MCF 10A (cell line): ENCODE measurements at regions not wholly inside any gene's neighbourhood (a gene's known extent, or its start where the extent isn't known, plus 50 kb on each side); places are given as distances from the start of the nearest gene placed in this dataset.

Experiments used
- BruUV-seq: library from RNA; stranded (reverse); fragments of 400-500 nt; replicated peaks from 2 replicates; lab custom pipeline; 2021; lab: Mats Ljungman, UMichigan
- CTCF ChIA-PET: fragments of 300-600 bp; sonication (Branson Sonifier 250); formaldehyde crosslinking; extraction: SDS; loops from one replicate; lab custom pipeline; 2021; ENCODE audit warnings: antibody characterized with exemption, inconsistent platforms; lab: Yijun Ruan, JAX
- POLR2A ChIA-PET: fragments of 300-600, 350-650 bp; sonication (Branson Sonifier 250); formaldehyde crosslinking; extraction: SDS; loops from one replicate; lab custom pipeline; 2020; ENCODE audit warnings: antibody characterized with exemption, inconsistent platforms; lab: Yijun Ruan, JAX
- DNase-seq: peaks from one replicate; pipeline ENCODE4 v3.0.0-alpha.2; 2018; ENCODE audit not compliant: unreplicated experiment
- H3K27ac Mint-ChIP-seq: one replicate; pipeline ENCODE4 v1.8.0; 2022; ENCODE audit warnings: mild to moderate bottlenecking, low read depth, mixed read lengths; ENCODE audit not compliant: unreplicated experiment
- H3K27me3 Mint-ChIP-seq: one replicate; pipeline ENCODE4 v1.8.0; 2022; ENCODE audit warnings: mixed read lengths; ENCODE audit not compliant: insufficient read depth, unreplicated experiment
- H3K36me3 Mint-ChIP-seq: one replicate; pipeline ENCODE4 v1.8.0; 2022; ENCODE audit warnings: mild to moderate bottlenecking, moderate library complexity, mixed read lengths; ENCODE audit not compliant: insufficient read depth, unreplicated experiment
- H3K4me1 Mint-ChIP-seq: one replicate; pipeline ENCODE4 v1.8.0; 2022; ENCODE audit warnings: mixed read lengths; ENCODE audit not compliant: insufficient read depth, unreplicated experiment
- H3K4me3 Mint-ChIP-seq: one replicate; pipeline ENCODE4 v1.8.0; 2022; ENCODE audit warnings: mild to moderate bottlenecking, moderate library complexity, mixed read lengths; ENCODE audit not compliant: unreplicated experiment
- H3K9me3 Mint-ChIP-seq: one replicate; pipeline ENCODE4 v1.8.0; 2022; ENCODE audit warnings: mixed read lengths; ENCODE audit not compliant: unreplicated experiment
- intact Hi-C: fragments of 100-400 bp; cut with micrococcal nuclease; formaldehyde crosslinking; loops from 2 replicates; pipeline ENCODE4 v1.14.1; 2022
- TF ChIP-seq, protein P1 (sequence below): fragments of 200-600 bp; IDR thresholded peaks from one replicate; pipeline ENCODE4 v1.8.0; 2022; ENCODE audit warnings: antibody characterized with exemption, mild to moderate bottlenecking; ENCODE audit not compliant: unreplicated experiment

DNA sequence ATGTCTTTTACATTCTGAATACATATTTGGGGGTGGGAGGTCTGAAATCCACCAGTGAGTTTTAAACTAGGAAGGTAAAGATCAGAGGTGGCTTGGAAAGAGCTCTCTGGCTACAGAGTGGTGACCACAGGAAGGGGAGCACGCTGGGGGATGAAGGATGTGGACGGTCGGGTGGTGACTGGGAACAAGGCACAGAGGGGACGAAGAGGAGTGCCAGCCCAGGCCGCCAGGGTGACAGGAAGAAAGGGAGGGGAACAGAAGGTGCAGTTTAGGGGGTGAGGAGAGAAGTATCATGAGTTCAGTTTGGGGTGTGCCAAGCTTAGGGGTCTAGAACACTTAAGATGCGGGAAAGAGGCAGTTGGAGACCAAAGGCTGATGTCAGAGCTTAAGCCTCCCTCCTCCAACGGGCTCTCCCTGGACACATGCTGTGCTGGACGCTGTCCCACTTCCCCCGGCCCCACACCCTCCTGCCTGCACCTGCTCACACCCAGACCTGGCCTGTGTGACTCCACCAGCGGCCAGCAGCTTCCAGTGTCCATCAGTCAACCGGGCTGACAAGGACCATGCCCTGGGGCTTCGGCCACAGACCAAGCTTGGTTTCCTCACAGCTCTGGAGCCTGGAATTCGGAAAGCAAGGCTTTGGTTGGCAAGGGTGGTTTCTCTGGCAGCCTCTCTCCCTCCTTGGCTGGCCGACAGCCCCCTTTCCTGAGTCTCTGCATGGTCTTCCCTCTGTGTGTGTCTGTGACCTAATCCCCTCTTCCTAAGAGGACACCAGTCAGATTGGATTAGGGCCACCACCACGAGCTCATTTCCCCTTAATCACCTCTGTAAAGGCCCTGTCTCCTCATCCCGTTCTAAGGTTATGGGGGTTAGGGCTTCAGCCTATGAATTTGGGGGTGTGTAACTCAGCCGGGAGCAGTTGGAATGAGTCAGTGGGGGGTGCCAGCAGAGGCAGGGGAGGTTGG is 120.4 kb upstream of the IQSEC1 start:
- H3K4me1 Mint-ChIP-seq = peaks cover 7% of the 10 kb centered on the region
- no TSS peak for BruUV-seq
- H3K27ac Mint-ChIP-seq = no peak overlapping the region
- ChIA-PET POLR2A (no interaction called here), CTCF (interaction anchor here (1.0 to 1.3 kb wide), 2 partner anchors 13 to 85 kb away, joined by 3 to 4 read pairs; no protein-coding TSS in a partner anchor)
- intact Hi-C loops = no loop called here
- H3K36me3 Mint-ChIP-seq = no peaks in the 10 kb centered on the region
- DNase-seq = no peak
- H3K4me3 Mint-ChIP-seq = no peak overlapping the region
- H3K9me3 Mint-ChIP-seq = no peaks in the 10 kb centered on the region
- TF ChIP-seq, protein P1, sequence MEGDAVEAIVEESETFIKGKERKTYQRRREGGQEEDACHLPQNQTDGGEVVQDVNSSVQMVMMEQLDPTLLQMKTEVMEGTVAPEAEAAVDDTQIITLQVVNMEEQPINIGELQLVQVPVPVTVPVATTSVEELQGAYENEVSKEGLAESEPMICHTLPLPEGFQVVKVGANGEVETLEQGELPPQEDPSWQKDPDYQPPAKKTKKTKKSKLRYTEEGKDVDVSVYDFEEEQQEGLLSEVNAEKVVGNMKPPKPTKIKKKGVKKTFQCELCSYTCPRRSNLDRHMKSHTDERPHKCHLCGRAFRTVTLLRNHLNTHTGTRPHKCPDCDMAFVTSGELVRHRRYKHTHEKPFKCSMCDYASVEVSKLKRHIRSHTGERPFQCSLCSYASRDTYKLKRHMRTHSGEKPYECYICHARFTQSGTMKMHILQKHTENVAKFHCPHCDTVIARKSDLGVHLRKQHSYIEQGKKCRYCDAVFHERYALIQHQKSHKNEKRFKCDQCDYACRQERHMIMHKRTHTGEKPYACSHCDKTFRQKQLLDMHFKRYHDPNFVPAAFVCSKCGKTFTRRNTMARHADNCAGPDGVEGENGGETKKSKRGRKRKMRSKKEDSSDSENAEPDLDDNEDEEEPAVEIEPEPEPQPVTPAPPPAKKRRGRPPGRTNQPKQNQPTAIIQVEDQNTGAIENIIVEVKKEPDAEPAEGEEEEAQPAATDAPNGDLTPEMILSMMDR = no peak
- H3K27me3 Mint-ChIP-seq = peaks cover 54% of the 10 kb centered on the region

DNA sequence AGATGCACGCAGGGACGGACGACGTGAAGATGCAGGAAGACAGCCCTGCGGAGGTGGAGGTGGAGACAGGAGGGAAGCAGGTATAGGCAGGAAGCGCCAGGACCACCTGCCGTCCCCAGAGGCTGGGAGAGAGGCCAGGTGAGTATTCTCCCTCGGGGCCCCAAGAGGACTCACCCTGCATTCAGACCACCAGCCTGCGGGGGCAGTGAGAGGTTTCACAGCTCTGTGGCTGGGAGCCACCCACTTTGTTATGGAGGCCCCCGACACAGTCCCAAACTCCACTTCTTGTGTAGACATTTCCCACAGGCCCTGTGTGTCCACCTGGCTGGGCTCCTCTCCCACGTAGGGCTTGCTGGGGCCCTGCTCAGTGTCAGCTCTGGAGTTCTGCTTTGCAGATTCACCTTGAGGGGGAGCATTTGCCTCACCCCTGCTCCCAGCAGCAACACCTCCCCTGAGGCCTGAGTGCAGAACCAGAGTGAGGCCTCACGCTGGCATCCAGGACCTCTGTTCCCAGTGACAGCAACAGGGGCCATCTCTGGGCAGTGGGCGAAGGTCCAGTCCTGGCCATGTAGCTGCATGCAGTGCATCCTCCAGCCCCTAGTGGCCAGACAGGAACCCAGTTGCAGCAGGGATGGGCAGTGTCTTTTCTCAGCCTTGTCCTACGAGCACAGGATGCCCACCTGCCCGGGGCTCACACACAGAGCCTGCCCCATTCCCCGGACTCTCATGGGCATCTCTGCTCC is 119.4 kb upstream of the IQSEC1 start:
- intact Hi-C loops = no loop called here
- H3K9me3 Mint-ChIP-seq = no peaks in the 10 kb centered on the region
- H3K4me3 Mint-ChIP-seq = no peak overlapping the region
- peaks cover 7% of the 10 kb centered on the region for H3K4me1 Mint-ChIP-seq
- CTCF ChIA-PET = interaction anchor here (1.3 kb wide), 1 partner anchor 84 kb away, joined by 3 read pairs; no protein-coding TSS in a partner anchor
- H3K27me3 Mint-ChIP-seq = peaks cover 50% of the 10 kb centered on the region
- TF ChIP-seq, protein P1 = peak; percentile 14
- no peaks in the 10 kb centered on the region for H3K36me3 Mint-ChIP-seq
- no TSS peak for BruUV-seq
- POLR2A ChIA-PET = no interaction called here
- H3K27ac Mint-ChIP-seq = no peak overlapping the region
- peak; percentile 11 for DNase-seq

DNA sequence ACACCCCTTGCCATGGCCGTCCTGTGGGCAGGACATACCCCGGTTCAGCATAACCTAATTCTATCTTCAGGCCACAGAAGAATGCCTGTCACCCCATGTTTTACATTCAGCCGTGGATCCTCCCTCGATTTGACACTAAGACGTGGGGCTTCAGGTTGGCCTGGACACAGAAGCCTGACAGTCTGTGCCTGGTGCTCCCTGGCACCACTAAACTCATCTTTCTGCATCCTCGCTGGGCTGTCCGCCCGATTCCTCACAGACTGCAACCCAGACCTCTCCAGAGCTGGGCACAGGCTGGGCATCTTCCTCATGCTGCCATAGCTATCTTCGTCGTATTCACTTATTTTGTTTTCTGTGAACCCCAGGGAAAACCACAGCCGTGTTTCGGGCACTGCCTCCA is 117.8 kb upstream of the IQSEC1 start:
- Mint-ChIP-seq H3K27me3 (peaks cover 34% of the 10 kb centered on the region), H3K4me3 (no peak overlapping the region), H3K27ac (no peak overlapping the region), H3K9me3 (no peaks in the 10 kb centered on the region), H3K36me3 (no peaks in the 10 kb centered on the region), H3K4me1 (peaks cover 7% of the 10 kb centered on the region)
- ChIA-PET CTCF (interaction anchor here (0.5 to 0.6 kb wide), 2 partner anchors 258 to 462 kb away, joined by 3 to 4 read pairs; no protein-coding TSS in a partner anchor), POLR2A (no interaction called here)
- TF ChIP-seq, protein P1 = no peak
- no TSS peak for BruUV-seq
- DNase-seq = no peak
- intact Hi-C loops = no loop called here

DNA sequence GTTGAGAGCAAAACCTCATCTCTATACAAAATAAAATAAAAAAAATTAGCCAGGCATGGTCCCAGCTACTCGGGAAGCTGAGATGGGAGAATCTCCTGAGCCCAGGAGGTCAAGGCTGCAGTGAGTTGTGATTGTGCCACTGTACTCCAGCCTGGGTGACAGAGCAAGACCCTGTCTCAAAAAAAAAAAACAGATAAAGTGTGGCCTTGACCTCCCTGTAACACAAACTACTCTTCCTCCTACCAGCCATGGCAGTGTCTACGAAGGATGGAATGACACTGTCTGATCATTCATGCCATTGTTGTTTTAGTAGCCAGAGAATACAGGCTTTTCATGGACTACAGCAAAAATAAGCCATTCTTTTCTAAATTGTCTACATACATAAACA is 117.1 kb upstream of the IQSEC1 start:
- no TSS peak for BruUV-seq
- intact Hi-C loops = no loop called here

More for the DNA sequence above, 117.1 kb upstream of the IQSEC1 start:
- TF ChIP-seq, protein P1 = no peak
- DNase-seq = no peak
- Mint-ChIP-seq H3K4me3 (no peak overlapping the region), H3K36me3 (no peaks in the 10 kb centered on the region), H3K4me1 (peaks cover 7% of the 10 kb centered on the region), H3K9me3 (no peaks in the 10 kb centered on the region), H3K27me3 (peaks cover 27% of the 10 kb centered on the region), H3K27ac (no peak overlapping the region)
- POLR2A ChIA-PET = no interaction called here
- CTCF ChIA-PET = no interaction called here
